CD4-positive, alpha-beta T cell (primary cell): ENCODE measurements at regions not wholly inside any gene's neighbourhood (a gene's known extent, or its start where the extent isn't known, plus 50 kb on each side); places are given as distances from the start of the nearest gene placed in this dataset.

Experiments
- ATAC-seq: fragments of 200-7000 bp; cut with Tn5 transposase; one replicate; pipeline ENCODE4 v1.10.0; 2022; ENCODE audit warnings: mild to moderate bottlenecking; ENCODE audit not compliant: poor library complexity
- CTCF ChIA-PET: fragments of 350-600 bp; sonication (Branson Sonifier 250); formaldehyde crosslinking; loops from one replicate; lab custom pipeline; 2021; ENCODE audit warnings: antibody characterized with exemption, inconsistent platforms; lab: Charles Lee
- POLR2A ChIA-PET: fragments of 350-600 bp; sonication (Branson Sonifier 250); formaldehyde crosslinking; loops from one replicate; lab custom pipeline; 2021; ENCODE audit warnings: antibody characterized with exemption, inconsistent platforms; lab: Charles Lee
- DNase-seq, 14 experiments: peaks; one replicate each; pipeline ENCODE4 v3.0.0-alpha.2; 2013 to 2020; ENCODE audit warnings: mixed read lengths in 2 of 14
- H3K27ac ChIP-seq, 2 donors: one replicate each; pipeline versions ENCODE4 v1.5.1 to v1.7.0; 2013; ENCODE audit warnings: low read length in 2 of 2, low read depth in 1 of 2, mild to moderate bottlenecking in 1 of 2
- H3K27me3 ChIP-seq, 2 experiments: 1 replicate in 1 of 2; 2 replicates in 1 of 2; pipeline versions ENCODE4 v1.6.1 to v1.7.0; 2013; ENCODE audit warnings: low read length in 2 of 2, control low read depth in 1 of 2, mild to moderate bottlenecking in 1 of 2, moderate library complexity in 1 of 2; ENCODE audit not compliant: insufficient read depth in 2 of 2, control insufficient read depth in 1 of 2
- H3K36me3 ChIP-seq: one replicate; pipeline ENCODE4 v1.6.1; 2013; ENCODE audit warnings: low read length, control low read depth; ENCODE audit not compliant: insufficient read depth
- H3K4me1 ChIP-seq: one replicate; pipeline ENCODE4 v1.6.1; 2013; ENCODE audit warnings: low read length, control low read depth; ENCODE audit not compliant: insufficient read depth
- H3K4me3 ChIP-seq: one replicate; pipeline ENCODE4 v1.5.1; 2013; ENCODE audit warnings: mild to moderate bottlenecking, low read length, moderate library complexity
- H3K9me3 ChIP-seq, 2 experiments: 1 replicate in 1 of 2; 2 replicates in 1 of 2; pipeline versions ENCODE4 v1.6.1 to v1.7.0; 2013; ENCODE audit warnings: low read length in 2 of 2, mild to moderate bottlenecking in 2 of 2, control low read depth in 1 of 2, moderate library complexity in 1 of 2; ENCODE audit not compliant: control insufficient read depth in 1 of 2, insufficient read depth in 1 of 2
- H3K27ac Mint-ChIP-seq: one replicate; pipeline ENCODE4 v1.8.0; 2020; ENCODE audit warnings: mixed read lengths
- H3K27me3 Mint-ChIP-seq: one replicate; pipeline ENCODE4 v1.8.0; 2021; ENCODE audit warnings: mixed read lengths
- H3K36me3 Mint-ChIP-seq: one replicate; pipeline ENCODE4 v1.8.0; 2021; ENCODE audit warnings: low read depth, mixed read lengths
- H3K4me1 Mint-ChIP-seq: one replicate; pipeline ENCODE4 v1.8.0; 2021; ENCODE audit warnings: low read depth, mixed read lengths
- H3K4me3 Mint-ChIP-seq: one replicate; pipeline ENCODE4 v1.8.0; 2020; ENCODE audit warnings: mild to moderate bottlenecking, mixed read lengths
- H3K9me3 Mint-ChIP-seq: one replicate; pipeline ENCODE4 v1.8.0; 2020; ENCODE audit warnings: mixed read lengths
- CTCF ChIP-seq: fragments of 200-600 bp; IDR thresholded peaks from one replicate; pipeline ENCODE4 v1.8.0; 2022; ENCODE audit warnings: antibody characterized with exemption, mild to moderate bottlenecking
- intact Hi-C, 2 experiments: fragments of 100-400 bp; cut with DNase I in 1 of 2; cut with micrococcal nuclease in 1 of 2; formaldehyde crosslinking; loops; one replicate each; pipeline versions ENCODE4 v1.15.1 to v1.9.0; 2023 to 2025; cut with DNase I, micrococcal nuclease

GRCh38 chrX:47313056-47313455 lies 57.3 kb upstream of the ZNF157 start:
- no peak overlapping the region for H3K27ac ChIP-seq
- TF ChIP-seq CTCF = no peak
- H3K27me3 ChIP-seq = no peaks in the 10 kb centered on the region
- no peaks in the 10 kb centered on the region for H3K36me3 Mint-ChIP-seq
- no peaks in the 10 kb centered on the region for H3K27me3 Mint-ChIP-seq
- no peaks in the 10 kb centered on the region for H3K9me3 Mint-ChIP-seq
- no peaks in the 10 kb centered on the region for H3K36me3 ChIP-seq
- H3K9me3 ChIP-seq = no peaks in the 10 kb centered on the region
- H3K4me1 Mint-ChIP-seq = no peaks in the 10 kb centered on the region
- H3K4me1 ChIP-seq = peaks cover 3% of the 10 kb centered on the region
- ChIA-PET CTCF (interaction anchor here (0.6 to 1.1 kb wide), 4 partner anchors 71 to 1021 kb away, joined by 3 read pairs; no protein-coding TSS in a partner anchor), POLR2A (no interaction called here)
- intact Hi-C loops = loop anchor here in 1 of 2 experiments (5.0 to 10.0 kb wide), 2 partner anchors 72 to 116 kb away; no protein-coding TSS in a partner anchor
- no peak for ATAC-seq
- H3K4me3 Mint-ChIP-seq = no peak overlapping the region
- no peak for DNase-seq
- H3K4me3 ChIP-seq = no peak overlapping the region
- H3K27ac Mint-ChIP-seq = no peak overlapping the region

- intact Hi-C loops = loop anchor here in 1 of 2 experiments (10.0 kb wide), 1 partner anchor 68 kb away; no protein-coding TSS in a partner anchor
- H3K9me3 Mint-ChIP-seq = no peaks in the 10 kb centered on the region
Measured at GRCh38 chrX:47316276-47317025, 53.9 kb upstream of the ZNF157 start.

More at GRCh38 chrX:47316276-47317025, 53.9 kb upstream of the ZNF157 start:
- no peaks in the 10 kb centered on the region for H3K4me1 Mint-ChIP-seq
- no peak for TF ChIP-seq CTCF
- no peak overlapping the region for H3K4me3 Mint-ChIP-seq
- CTCF ChIA-PET = no interaction called here
- no peak overlapping the region for H3K27ac Mint-ChIP-seq
- H3K27me3 Mint-ChIP-seq = no peaks in the 10 kb centered on the region
- H3K4me3 ChIP-seq = no peak overlapping the region
- H3K27ac ChIP-seq = no peak overlapping the region
- no peaks in the 10 kb centered on the region for H3K9me3 ChIP-seq
- H3K4me1 ChIP-seq = peaks cover 3% of the 10 kb centered on the region
- DNase-seq (no peak), ATAC-seq (no peak)
- H3K36me3 ChIP-seq = no peaks in the 10 kb centered on the region
- POLR2A ChIA-PET = no interaction called here
- no peaks in the 10 kb centered on the region for H3K36me3 Mint-ChIP-seq
- H3K27me3 ChIP-seq = no peaks in the 10 kb centered on the region
